ENCODE measurements at regions not wholly inside any gene's neighbourhood (a gene's known extent, or its start where the extent isn't known, plus 50 kb on each side); places are given as distances from the start of the nearest gene placed in this dataset.
"Not testable (repeated sequence)": the region's sequence is repeated elsewhere in the genome, so short reads cannot be mapped to it uniquely, and the experiment has no call there.

GRCh38 chr11:42857344-42857743, 454.5 kb upstream of the API5 start:
- Histone ChIP-seq H3K36me3 (ENCODE audit: insufficient read depth, low read length) (no peaks in the 10 kb centered on the region), H3K4me1 (ENCODE audit: insufficient read depth, low read length) (no peaks in the 10 kb centered on the region), H3K27ac (ENCODE audit: low read depth, low read length) (no peak overlapping the region), H3K4me3 (ENCODE audit: low read length in 2 of 2) (no peak overlapping the region), H3K9me3 (ENCODE audit: control insufficient read depth in 1 of 2, low read length in 2 of 2) (no peaks in the 10 kb centered on the region), H3K27me3 (ENCODE audit: insufficient read depth, low read length) (no peaks in the 10 kb centered on the region)
- CTCF ChIA-PET (ENCODE audit: partially characterized antibody) = no interaction called here
- intact Hi-C loops (cut with micrococcal nuclease) = no loop called here
- no peaks in the 10 kb centered on the region for H3K36me3 Mint-ChIP-seq
- POLR2A ChIA-PET (ENCODE audit: partially characterized antibody) = no interaction called here
- H3K9me3 Mint-ChIP-seq = peaks cover 0 to 11% (median 5%) of the 10 kb centered on the region in 8 donors
- DNase-seq = no peak
- no peak overlapping the region for H3K27ac Mint-ChIP-seq
- H3K27me3 Mint-ChIP-seq = no peaks in the 10 kb centered on the region
- no peak overlapping the region for H3K4me3 Mint-ChIP-seq
- no peaks in the 10 kb centered on the region for H3K4me1 Mint-ChIP-seq

DNA sequence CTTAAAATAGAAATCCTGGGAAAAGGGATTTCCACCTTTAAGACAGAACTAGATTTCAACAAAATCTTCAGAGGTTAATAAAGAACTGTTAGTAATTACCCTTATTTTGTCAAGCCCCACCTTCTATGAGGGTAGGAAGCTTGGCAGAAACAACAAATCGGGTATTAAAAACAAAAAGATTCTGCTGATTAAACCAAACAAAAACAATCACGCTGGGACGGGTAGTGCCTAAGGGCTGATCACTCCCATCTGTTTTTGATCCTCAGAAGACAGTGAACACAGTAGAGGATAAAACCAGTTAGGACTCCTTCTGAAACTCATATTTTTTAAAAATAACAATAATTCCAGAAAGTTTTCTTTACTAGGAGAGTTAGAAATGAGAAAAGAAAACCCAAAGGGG, 441.3 kb upstream of the API5 start:
- no peaks in the 10 kb centered on the region for H3K4me1 ChIP-seq (ENCODE audit: insufficient read depth, low read length)
- Mint-ChIP-seq H3K27me3 (no peaks in the 10 kb centered on the region), H3K9me3 (peaks cover 0 to 13% (median 6%) of the 10 kb centered on the region in 8 donors), H3K4me3 (no peak overlapping the region), H3K4me1 (no peaks in the 10 kb centered on the region), H3K27ac (no peak overlapping the region), H3K36me3 (no peaks in the 10 kb centered on the region)
- ChIA-PET POLR2A (ENCODE audit: partially characterized antibody) (no interaction called here), CTCF (ENCODE audit: partially characterized antibody) (no interaction called here)
- intact Hi-C loops (cut with micrococcal nuclease) = no loop called here
- H3K27ac ChIP-seq (ENCODE audit: low read depth, low read length) = no peak overlapping the region
- H3K27me3 ChIP-seq (ENCODE audit: insufficient read depth, low read length) = no peaks in the 10 kb centered on the region
- H3K9me3 ChIP-seq (ENCODE audit: control insufficient read depth in 1 of 2, low read length in 2 of 2) = no peaks in the 10 kb centered on the region
- H3K36me3 ChIP-seq (ENCODE audit: insufficient read depth, low read length) = no peaks in the 10 kb centered on the region
- no peak for DNase-seq
- no peak overlapping the region for H3K4me3 ChIP-seq (ENCODE audit: low read length in 2 of 2)

- CTCF ChIA-PET (ENCODE audit: partially characterized antibody); H3K4me3 Mint-ChIP-seq; H3K4me3 ChIP-seq (ENCODE audit: low read length in 2 of 2); POLR2A ChIA-PET (ENCODE audit: partially characterized antibody); H3K27me3 Mint-ChIP-seq; H3K27ac Mint-ChIP-seq; H3K27me3 ChIP-seq (ENCODE audit: insufficient read depth, low read length); H3K27ac ChIP-seq (ENCODE audit: low read depth, low read length); H3K36me3 ChIP-seq (ENCODE audit: insufficient read depth, low read length); H3K36me3 Mint-ChIP-seq; H3K4me1 Mint-ChIP-seq; DNase-seq; H3K4me1 ChIP-seq (ENCODE audit: insufficient read depth, low read length); intact Hi-C loops (cut with micrococcal nuclease); H3K9me3 ChIP-seq (ENCODE audit: control insufficient read depth in 1 of 2, low read length in 2 of 2): not testable (repeated sequence)
- H3K9me3 Mint-ChIP-seq = peaks cover 0 to 16% (median 8%) of the 10 kb centered on the region in 8 donors
Observed at GRCh38 chr11:42873800-42874405, 437.9 kb upstream of the API5 start.

- H3K27ac Mint-ChIP-seq; DNase-seq; intact Hi-C loops (cut with micrococcal nuclease); H3K4me3 Mint-ChIP-seq; H3K36me3 Mint-ChIP-seq; H3K27ac ChIP-seq (ENCODE audit: low read depth, low read length); POLR2A ChIA-PET (ENCODE audit: partially characterized antibody); H3K36me3 ChIP-seq (ENCODE audit: insufficient read depth, low read length); H3K27me3 Mint-ChIP-seq; H3K4me3 ChIP-seq (ENCODE audit: low read length in 2 of 2); H3K4me1 ChIP-seq (ENCODE audit: insufficient read depth, low read length); CTCF ChIA-PET (ENCODE audit: partially characterized antibody); H3K9me3 ChIP-seq (ENCODE audit: control insufficient read depth in 1 of 2, low read length in 2 of 2); H3K27me3 ChIP-seq (ENCODE audit: insufficient read depth, low read length); H3K4me1 Mint-ChIP-seq: not testable (repeated sequence)
- H3K9me3 Mint-ChIP-seq = peaks cover 0 to 18% (median 7%) of the 10 kb centered on the region in 8 donors
Observed at GRCh38 chr11:42881335-42881734, 430.5 kb upstream of the API5 start.

GRCh38 chr11:42890773-42891172, 421.0 kb upstream of the API5 start:
- Mint-ChIP-seq H3K27me3 (no peaks in the 10 kb centered on the region), H3K9me3 (peaks cover 0 to 17% (median 3%) of the 10 kb centered on the region in 8 donors), H3K36me3 (no peaks in the 10 kb centered on the region), H3K27ac (no peak overlapping the region), H3K4me3 (no peak overlapping the region), H3K4me1 (no peaks in the 10 kb centered on the region)
- intact Hi-C loops (cut with micrococcal nuclease) = no loop called here
- H3K4me1 ChIP-seq (ENCODE audit: insufficient read depth, low read length) = no peaks in the 10 kb centered on the region
- H3K36me3 ChIP-seq (ENCODE audit: insufficient read depth, low read length) = no peaks in the 10 kb centered on the region
- no peak for DNase-seq
- H3K27ac ChIP-seq (ENCODE audit: low read depth, low read length) = no peak overlapping the region
- CTCF ChIA-PET (ENCODE audit: partially characterized antibody) = no interaction called here
- H3K27me3 ChIP-seq (ENCODE audit: insufficient read depth, low read length) = no peaks in the 10 kb centered on the region
- no peak overlapping the region for H3K4me3 ChIP-seq (ENCODE audit: low read length in 2 of 2)
- H3K9me3 ChIP-seq (ENCODE audit: control insufficient read depth in 1 of 2, low read length in 2 of 2) = no peaks in the 10 kb centered on the region
- POLR2A ChIA-PET (ENCODE audit: partially characterized antibody) = no interaction called here

- H3K4me1 Mint-ChIP-seq = no peaks in the 10 kb centered on the region
- intact Hi-C loops (cut with micrococcal nuclease) = no loop called here
- no peak overlapping the region for H3K4me3 ChIP-seq (ENCODE audit: low read length in 2 of 2)
- no peaks in the 10 kb centered on the region for H3K27me3 Mint-ChIP-seq
- no peaks in the 10 kb centered on the region for H3K36me3 ChIP-seq (ENCODE audit: insufficient read depth, low read length)
- DNase-seq = no peak
- H3K27me3 ChIP-seq (ENCODE audit: insufficient read depth, low read length) = no peaks in the 10 kb centered on the region
- H3K4me3 Mint-ChIP-seq = no peak overlapping the region
- H3K4me1 ChIP-seq (ENCODE audit: insufficient read depth, low read length) = no peaks in the 10 kb centered on the region
- peaks cover 2 to 20% (median 10%) of the 10 kb centered on the region in 8 donors for H3K9me3 Mint-ChIP-seq
- H3K9me3 ChIP-seq (ENCODE audit: control insufficient read depth in 1 of 2, low read length in 2 of 2) = no peaks in the 10 kb centered on the region
- no peak overlapping the region for H3K27ac ChIP-seq (ENCODE audit: low read depth, low read length)
- H3K27ac Mint-ChIP-seq = no peak overlapping the region
- CTCF ChIA-PET (ENCODE audit: partially characterized antibody) = no interaction called here
- H3K36me3 Mint-ChIP-seq = no peaks in the 10 kb centered on the region
- POLR2A ChIA-PET (ENCODE audit: partially characterized antibody) = no interaction called here
Observed at GRCh38 chr11:42901084-42901483, 410.7 kb upstream of the API5 start.

DNA sequence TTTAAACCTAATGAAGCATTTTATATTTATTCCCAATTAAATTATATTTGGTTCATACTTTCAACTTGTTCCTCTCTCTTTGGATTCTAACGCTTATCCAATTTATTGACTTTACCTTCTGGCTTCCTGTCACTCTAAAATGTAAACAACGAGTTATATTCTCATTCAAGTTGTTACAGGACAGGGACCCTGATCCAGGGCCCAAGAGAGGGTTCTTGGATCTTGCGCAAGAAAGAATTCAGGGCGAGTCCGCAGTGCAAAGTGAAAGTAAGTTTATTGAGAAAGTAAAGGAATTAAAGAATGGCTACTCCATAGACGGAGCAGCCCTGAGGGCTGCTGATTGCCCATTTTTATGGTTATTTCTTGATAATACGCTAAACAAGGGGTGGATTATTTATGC, 405.6 kb upstream of the API5 start:
- peaks cover 2 to 17% (median 10%) of the 10 kb centered on the region in 8 donors for H3K9me3 Mint-ChIP-seq
- POLR2A ChIA-PET (ENCODE audit: partially characterized antibody) = no interaction called here
- intact Hi-C loops (cut with micrococcal nuclease) = no loop called here
- no peaks in the 10 kb centered on the region for H3K27me3 Mint-ChIP-seq
- no peaks in the 10 kb centered on the region for H3K36me3 Mint-ChIP-seq
- CTCF ChIA-PET (ENCODE audit: partially characterized antibody) = no interaction called here
- H3K27me3 ChIP-seq (ENCODE audit: insufficient read depth, low read length) = no peaks in the 10 kb centered on the region
- no peaks in the 10 kb centered on the region for H3K4me1 ChIP-seq (ENCODE audit: insufficient read depth, low read length)
- no peak overlapping the region for H3K27ac ChIP-seq (ENCODE audit: low read depth, low read length)
- no peaks in the 10 kb centered on the region for H3K4me1 Mint-ChIP-seq
- no peak for DNase-seq
- H3K9me3 ChIP-seq (ENCODE audit: control insufficient read depth in 1 of 2, low read length in 2 of 2) = no peaks in the 10 kb centered on the region
- no peak overlapping the region for H3K4me3 ChIP-seq (ENCODE audit: low read length in 2 of 2)
- H3K27ac Mint-ChIP-seq = no peak overlapping the region
- H3K36me3 ChIP-seq (ENCODE audit: insufficient read depth, low read length) = no peaks in the 10 kb centered on the region
- H3K4me3 Mint-ChIP-seq = no peak overlapping the region

- intact Hi-C loops (cut with micrococcal nuclease) = no loop called here
Observed at GRCh38 chr11:42913731-42914130, 398.1 kb upstream of the API5 start.

More at GRCh38 chr11:42913731-42914130, 398.1 kb upstream of the API5 start:
- Mint-ChIP-seq H3K36me3 (no peaks in the 10 kb centered on the region), H3K4me3 (no peak overlapping the region), H3K9me3 (peaks cover 0 to 20% (median 11%) of the 10 kb centered on the region in 8 donors), H3K27me3 (no peaks in the 10 kb centered on the region), H3K4me1 (no peaks in the 10 kb centered on the region), H3K27ac (no peak overlapping the region)
- no peaks in the 10 kb centered on the region for H3K27me3 ChIP-seq (ENCODE audit: insufficient read depth, low read length)
- H3K36me3 ChIP-seq (ENCODE audit: insufficient read depth, low read length) = no peaks in the 10 kb centered on the region
- ChIA-PET CTCF (ENCODE audit: partially characterized antibody) (no interaction called here), POLR2A (ENCODE audit: partially characterized antibody) (no interaction called here)
- no peaks in the 10 kb centered on the region for H3K4me1 ChIP-seq (ENCODE audit: insufficient read depth, low read length)
- H3K4me3 ChIP-seq (ENCODE audit: low read length in 2 of 2) = no peak overlapping the region
- no peaks in the 10 kb centered on the region for H3K9me3 ChIP-seq (ENCODE audit: control insufficient read depth in 1 of 2, low read length in 2 of 2)
- H3K27ac ChIP-seq (ENCODE audit: low read depth, low read length) = no peak overlapping the region
- no peak for DNase-seq
